Mesothelial cell of epicardium (in vitro differentiated cells): ENCODE measurements at regions not wholly inside any gene's neighbourhood (a gene's known extent, or its start where the extent isn't known, plus 50 kb on each side); places are given as distances from the start of the nearest gene placed in this dataset.
A peak's percentile ranks its signal among the peaks of the same experiment; 100 is the strongest.
"Not testable (repeated sequence)": the region's sequence is repeated elsewhere in the genome, so short reads cannot be mapped to it uniquely, and the experiment has no call there.

Experiments
- DNase-seq, 2 experiments: peaks; one replicate each; pipeline ENCODE4 v3.0.0; 2021; ENCODE audit warnings: low spot score in 2 of 2; ENCODE audit not compliant: unreplicated experiment in 2 of 2
- H3K27ac Mint-ChIP-seq: 2 replicates; pipeline ENCODE4 v1.8.0; 2021; ENCODE audit warnings: mixed read lengths
- H3K27me3 Mint-ChIP-seq: 2 replicates; pipeline ENCODE4 v1.8.0; 2021; ENCODE audit warnings: low read depth, mixed read lengths
- H3K36me3 Mint-ChIP-seq: 2 replicates; pipeline ENCODE4 v1.8.0; 2021; ENCODE audit warnings: mixed read lengths
- H3K4me1 Mint-ChIP-seq: 2 replicates; pipeline ENCODE4 v1.8.0; 2021; ENCODE audit warnings: mixed read lengths
- H3K4me3 Mint-ChIP-seq: 2 replicates; pipeline ENCODE4 v1.8.0; 2021; ENCODE audit warnings: mild to moderate bottlenecking, moderate library complexity, mixed read lengths
- H3K9me3 Mint-ChIP-seq: 2 replicates; pipeline ENCODE4 v1.8.0; 2021; ENCODE audit warnings: mixed read lengths
- CTCF ChIP-seq: fragments of 200-600 bp; sonication (generic); IDR thresholded peaks from one replicate; pipeline ENCODE4 v1.5.0; 2021; ENCODE audit warnings: antibody characterized with exemption; ENCODE audit not compliant: unreplicated experiment

DNA sequence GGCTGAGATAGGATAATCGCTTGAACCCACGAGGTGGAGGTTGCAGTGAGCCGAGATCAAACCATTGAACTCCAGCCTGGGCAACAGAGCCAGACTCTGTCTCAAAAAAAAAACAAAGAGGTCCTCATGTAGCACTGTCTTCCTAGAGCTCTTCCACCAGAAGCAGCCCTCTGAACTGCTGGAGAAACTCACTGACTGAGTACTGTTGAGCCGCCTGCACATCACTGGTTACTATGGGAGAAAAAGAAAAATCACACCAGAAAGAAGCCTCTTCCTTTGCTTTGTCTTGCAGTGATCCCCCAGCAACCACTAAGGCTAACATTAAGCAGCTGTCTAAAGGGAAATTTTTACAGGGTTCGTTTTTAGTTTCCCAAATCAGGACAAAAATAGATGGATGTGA, 112.9 kb upstream of the LYPLAL1 start:
- DNase-seq, result no peak
- Mint-ChIP-seq H3K27me3 (no peaks in the 10 kb centered on the region), H3K4me3 (no peak overlapping the region), H3K36me3 (no peaks in the 10 kb centered on the region), H3K4me1 (peaks cover 3% of the 10 kb centered on the region), H3K9me3 (peaks cover 21% of the 10 kb centered on the region), H3K27ac (no peak overlapping the region)
- no peak for TF ChIP-seq CTCF

DNA sequence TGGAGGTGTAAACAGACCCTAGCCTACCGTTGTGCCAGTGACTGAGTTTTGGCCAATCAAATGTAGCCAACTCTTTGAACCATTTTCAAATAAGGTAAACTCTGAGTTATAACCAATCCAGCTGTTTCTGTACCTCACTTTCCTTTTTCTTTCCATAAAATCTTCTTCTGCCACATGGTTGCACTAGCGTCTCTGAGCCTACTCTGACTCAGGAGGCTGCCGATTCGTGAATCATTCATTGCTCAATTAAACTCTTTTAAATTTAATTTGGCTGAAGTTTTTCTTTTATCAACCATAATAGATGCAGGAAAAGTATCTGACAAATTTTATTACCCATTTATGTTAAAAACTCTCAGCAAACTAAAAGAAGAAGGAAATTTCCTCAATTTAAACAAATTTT, 111.5 kb upstream of the LYPLAL1 start:
- peaks cover 7% of the 10 kb centered on the region for H3K4me1 Mint-ChIP-seq
- no peak for TF ChIP-seq CTCF
- no peak overlapping the region for H3K4me3 Mint-ChIP-seq
- no peaks in the 10 kb centered on the region for H3K27me3 Mint-ChIP-seq
- peaks cover 16% of the 10 kb centered on the region for H3K9me3 Mint-ChIP-seq
- no peak overlapping the region for H3K27ac Mint-ChIP-seq
- H3K36me3 Mint-ChIP-seq, result no peaks in the 10 kb centered on the region
- DNase-seq, result no peak

- no peak for TF ChIP-seq CTCF
- no peak overlapping the region for H3K4me3 Mint-ChIP-seq
- H3K36me3 Mint-ChIP-seq, result peaks cover 5% of the 10 kb centered on the region
- no peak for DNase-seq
- H3K4me1 Mint-ChIP-seq, result peaks cover 7% of the 10 kb centered on the region
- no peaks in the 10 kb centered on the region for H3K27me3 Mint-ChIP-seq
- H3K27ac Mint-ChIP-seq, result peak overlapping the region; percentile 3
- peaks cover 13% of the 10 kb centered on the region for H3K9me3 Mint-ChIP-seq
Observed at GRCh38 chr1:219066098-219066497, 107.6 kb upstream of the LYPLAL1 start.

GRCh38 chr1:219066631-219067349, 106.9 kb upstream of the LYPLAL1 start:
- no peak for DNase-seq
- peaks cover 7% of the 10 kb centered on the region for H3K4me1 Mint-ChIP-seq
- no peaks in the 10 kb centered on the region for H3K27me3 Mint-ChIP-seq
- H3K9me3 Mint-ChIP-seq, result peaks cover 16% of the 10 kb centered on the region
- no peak overlapping the region for H3K4me3 Mint-ChIP-seq
- TF ChIP-seq CTCF, result peak; percentile 65
- H3K36me3 Mint-ChIP-seq, result peaks cover 7% of the 10 kb centered on the region
- no peak overlapping the region for H3K27ac Mint-ChIP-seq

DNA sequence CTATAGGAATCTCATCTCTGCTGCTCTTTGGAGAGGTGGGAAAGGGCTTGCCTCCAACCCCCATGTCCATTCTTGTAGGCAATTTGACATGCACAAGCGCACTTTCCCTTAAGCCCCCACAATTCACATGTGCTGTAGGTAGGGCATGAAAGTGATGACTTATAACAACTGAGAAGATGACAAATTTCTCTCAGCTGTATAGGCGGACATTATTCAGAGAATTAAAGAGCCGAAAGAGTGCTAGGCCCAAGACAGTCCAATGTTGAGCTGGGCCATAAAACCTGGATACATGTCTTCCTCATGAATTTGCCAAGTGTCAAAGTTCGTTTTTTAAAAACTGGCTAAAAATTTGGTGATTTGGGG, 106.3 kb upstream of the LYPLAL1 start:
- Mint-ChIP-seq H3K27me3 (no peaks in the 10 kb centered on the region), H3K9me3 (peaks cover 21% of the 10 kb centered on the region), H3K4me3 (no peak overlapping the region), H3K36me3 (peaks cover 10% of the 10 kb centered on the region), H3K4me1 (peaks cover 7% of the 10 kb centered on the region), H3K27ac (no peak overlapping the region)
- peak; percentile 3 for TF ChIP-seq CTCF
- no peak for DNase-seq

DNA sequence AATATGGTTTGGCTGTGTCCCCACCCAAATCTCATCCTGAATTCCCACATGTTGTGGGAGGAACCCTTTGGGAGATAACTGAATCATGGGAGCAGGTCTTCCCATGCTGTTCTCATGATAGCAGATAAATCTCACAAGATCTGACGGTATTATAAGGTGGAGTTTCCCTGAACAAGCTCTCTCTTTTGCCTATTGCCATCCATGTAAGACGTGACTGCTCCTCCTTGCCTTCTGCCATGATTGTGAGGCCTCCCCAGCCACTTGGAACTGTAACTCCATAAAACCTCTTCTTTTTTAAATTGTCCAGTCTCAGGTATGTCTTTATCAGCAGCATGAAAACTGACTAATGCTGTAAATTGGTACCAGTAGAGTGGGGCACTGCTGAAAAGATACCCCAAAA, 103.3 kb upstream of the LYPLAL1 start:
- not testable (repeated sequence) for H3K27ac Mint-ChIP-seq, H3K4me3 Mint-ChIP-seq, H3K27me3 Mint-ChIP-seq, DNase-seq
- Mint-ChIP-seq H3K9me3 (peaks cover 33% of the 10 kb centered on the region), H3K36me3 (peaks cover 14% of the 10 kb centered on the region), H3K4me1 (peaks cover 14% of the 10 kb centered on the region)
